CD8-positive, alpha-beta memory T cell (primary cell): ENCODE measurements at regions not wholly inside any gene's neighbourhood (a gene's known extent, or its start where the extent isn't known, plus 50 kb on each side); places are given as distances from the start of the nearest gene placed in this dataset.

Experiments
- CTCF ChIA-PET: fragments of 350-600 bp; sonication (Branson Sonifier 250); formaldehyde crosslinking; loops from one replicate; lab custom pipeline; 2021; ENCODE audit warnings: antibody characterized with exemption; lab: Charles Lee
- POLR2A ChIA-PET: fragments of 350-600 bp; sonication (Branson Sonifier 250); formaldehyde crosslinking; loops from one replicate; lab custom pipeline; 2021; ENCODE audit warnings: antibody characterized with exemption; lab: Charles Lee
- DNase-seq, 5 donors: peaks; one replicate each; pipeline versions ENCODE4 v3.0.0 to v3.0.0-alpha.2; 2020 to 2022; ENCODE audit warnings: mixed read lengths in 1 of 5
- H3K27ac ChIP-seq: one replicate; pipeline ENCODE4 v1.7.0; 2013; ENCODE audit warnings: low read depth, mild to moderate bottlenecking, low read length, moderate library complexity
- H3K27me3 ChIP-seq: 2 replicates; pipeline ENCODE4 v1.7.0; 2013; ENCODE audit warnings: low read length, mild to moderate bottlenecking; ENCODE audit not compliant: insufficient read depth, poor library complexity, severe bottlenecking
- H3K36me3 ChIP-seq: 2 replicates; pipeline ENCODE4 v1.7.0; 2013; ENCODE audit warnings: mild to moderate bottlenecking, low read length, moderate library complexity; ENCODE audit not compliant: insufficient read depth
- H3K4me1 ChIP-seq: 2 replicates; pipeline ENCODE4 v1.7.0; 2013; ENCODE audit warnings: mild to moderate bottlenecking, low read length, moderate library complexity; ENCODE audit not compliant: insufficient read depth
- H3K4me3 ChIP-seq: 2 replicates; pipeline ENCODE4 v1.7.0; 2013; ENCODE audit warnings: mild to moderate bottlenecking, low read length
- H3K9me3 ChIP-seq: 2 replicates; pipeline ENCODE4 v1.7.0; 2013; ENCODE audit warnings: mild to moderate bottlenecking, low read length
- H3K27ac Mint-ChIP-seq, 8 donors: one replicate each; pipeline ENCODE4 v1.8.0; 2020 to 2021; ENCODE audit warnings: mixed read lengths in 8 of 8, mild to moderate bottlenecking in 6 of 8, inconsistent platforms in 3 of 8, moderate library complexity in 3 of 8
- H3K27me3 Mint-ChIP-seq, 2 donors: one replicate each; pipeline ENCODE4 v1.8.0; 2020 to 2021; ENCODE audit warnings: mixed read lengths in 2 of 2, mild to moderate bottlenecking in 1 of 2, moderate library complexity in 1 of 2
- H3K36me3 Mint-ChIP-seq, 3 donors: one replicate each; pipeline ENCODE4 v1.8.0; 2020 to 2021; ENCODE audit warnings: mixed read lengths in 3 of 3, inconsistent platforms in 1 of 3, mild to moderate bottlenecking in 1 of 3
- H3K4me1 Mint-ChIP-seq, 3 donors: one replicate each; pipeline ENCODE4 v1.8.0; 2020 to 2021; ENCODE audit warnings: mixed read lengths in 3 of 3, inconsistent platforms in 1 of 3, mild to moderate bottlenecking in 1 of 3
- H3K4me3 Mint-ChIP-seq, 7 donors: one replicate each; pipeline ENCODE4 v1.8.0; 2020 to 2021; ENCODE audit warnings: mixed read lengths in 7 of 7, mild to moderate bottlenecking in 6 of 7, moderate library complexity in 4 of 7, inconsistent platforms in 2 of 7
- H3K9me3 Mint-ChIP-seq, 5 donors: one replicate each; pipeline ENCODE4 v1.8.0; 2020 to 2022; ENCODE audit warnings: mixed read lengths in 5 of 5, mild to moderate bottlenecking in 3 of 5, moderate library complexity in 2 of 5, inconsistent platforms in 1 of 5

GRCh38 chr2:203599509-203599908 lies 64.4 kb upstream of the RAPH1 start:
- ChIA-PET POLR2A (no interaction called here), CTCF (no interaction called here)
- Histone ChIP-seq H3K4me3 (no peak overlapping the region), H3K27ac (no peak overlapping the region), H3K27me3 (no peaks in the 10 kb centered on the region), H3K4me1 (no peaks in the 10 kb centered on the region), H3K36me3 (no peaks in the 10 kb centered on the region), H3K9me3 (no peaks in the 10 kb centered on the region)
- H3K4me3 Mint-ChIP-seq = no peak overlapping the region
- H3K27ac Mint-ChIP-seq = no peak overlapping the region
- no peaks in the 10 kb centered on the region for H3K9me3 Mint-ChIP-seq
- H3K4me1 Mint-ChIP-seq = peaks cover 3 to 16% (median 13%) of the 10 kb centered on the region in 3 donors
- peaks cover 0 to 6% (median 2%) of the 10 kb centered on the region in 3 donors for H3K36me3 Mint-ChIP-seq
- DNase-seq = no peak
- peaks cover 0 to 1% of the 10 kb centered on the region in 2 donors for H3K27me3 Mint-ChIP-seq

- Mint-ChIP-seq H3K27ac (peak overlapping the region in 1 of 8 donors; percentile 32), H3K4me3 (no peak overlapping the region), H3K27me3 (peaks cover 0 to 1% of the 10 kb centered on the region in 2 donors), H3K36me3 (peaks cover 0 to 6% (median 0%) of the 10 kb centered on the region in 3 donors), H3K4me1 (peaks cover 3 to 16% (median 13%) of the 10 kb centered on the region in 3 donors), H3K9me3 (no peaks in the 10 kb centered on the region)
- H3K9me3 ChIP-seq = no peaks in the 10 kb centered on the region
- no peaks in the 10 kb centered on the region for H3K36me3 ChIP-seq
- no peak for DNase-seq
- POLR2A ChIA-PET = no interaction called here
- no peak overlapping the region for H3K4me3 ChIP-seq
- no peaks in the 10 kb centered on the region for H3K4me1 ChIP-seq
- H3K27me3 ChIP-seq = no peaks in the 10 kb centered on the region
- H3K27ac ChIP-seq = no peak overlapping the region
- CTCF ChIA-PET = no interaction called here
These were observed 65.2 kb upstream of the RAPH1 start for GRCh38 chr2:203600286-203600685.

GRCh38 chr2:203603456-203604389 lies 68.6 kb upstream of the RAPH1 start:
- H3K4me3 Mint-ChIP-seq = no peak overlapping the region
- Histone ChIP-seq H3K9me3 (no peaks in the 10 kb centered on the region), H3K36me3 (no peaks in the 10 kb centered on the region), H3K4me3 (no peak overlapping the region), H3K27me3 (no peaks in the 10 kb centered on the region), H3K27ac (no peak overlapping the region), H3K4me1 (no peaks in the 10 kb centered on the region)
- no peaks in the 10 kb centered on the region for H3K9me3 Mint-ChIP-seq
- peaks cover 0 to 9% (median 7%) of the 10 kb centered on the region in 3 donors for H3K4me1 Mint-ChIP-seq
- no peaks in the 10 kb centered on the region for H3K36me3 Mint-ChIP-seq
- H3K27me3 Mint-ChIP-seq = no peaks in the 10 kb centered on the region
- CTCF ChIA-PET = no interaction called here
- POLR2A ChIA-PET = no interaction called here
- peak overlapping the region in 1 of 8 donors; percentile 29 for H3K27ac Mint-ChIP-seq
- no peak for DNase-seq

GRCh38 chr2:203605302-203605701 lies 70.2 kb upstream of the RAPH1 start:
- peaks cover 0 to under 1% (median 0%) of the 10 kb centered on the region in 3 donors for H3K4me1 Mint-ChIP-seq
- Histone ChIP-seq H3K36me3 (no peaks in the 10 kb centered on the region), H3K9me3 (no peaks in the 10 kb centered on the region), H3K27me3 (no peaks in the 10 kb centered on the region), H3K4me1 (no peaks in the 10 kb centered on the region), H3K27ac (no peak overlapping the region), H3K4me3 (no peak overlapping the region)
- no peak overlapping the region for H3K4me3 Mint-ChIP-seq
- no peaks in the 10 kb centered on the region for H3K27me3 Mint-ChIP-seq
- DNase-seq = no peak
- peak overlapping the region in 1 of 8 donors; percentile 60 for H3K27ac Mint-ChIP-seq
- H3K9me3 Mint-ChIP-seq = no peaks in the 10 kb centered on the region
- ChIA-PET POLR2A (interaction anchor here (0.7 kb wide), 1 partner anchor 71 kb away, joined by 3 read pairs; no protein-coding TSS in a partner anchor), CTCF (no interaction called here)
- H3K36me3 Mint-ChIP-seq = no peaks in the 10 kb centered on the region

GRCh38 chr2:203606051-203606450 lies 71.0 kb upstream of the RAPH1 start:
- POLR2A ChIA-PET = no interaction called here

GRCh38 chr2:203610558-203610957 lies 75.5 kb upstream of the RAPH1 start:
- H3K9me3 ChIP-seq = no peaks in the 10 kb centered on the region
- DNase-seq = no peak
- no peak overlapping the region for H3K4me3 Mint-ChIP-seq
- H3K4me1 ChIP-seq = no peaks in the 10 kb centered on the region
- H3K27me3 ChIP-seq = no peaks in the 10 kb centered on the region
- H3K36me3 ChIP-seq = no peaks in the 10 kb centered on the region
- no peaks in the 10 kb centered on the region for H3K27me3 Mint-ChIP-seq
- no peaks in the 10 kb centered on the region for H3K36me3 Mint-ChIP-seq
- CTCF ChIA-PET = no interaction called here
- H3K9me3 Mint-ChIP-seq = no peaks in the 10 kb centered on the region
- no peaks in the 10 kb centered on the region for H3K4me1 Mint-ChIP-seq
- H3K4me3 ChIP-seq = no peak overlapping the region
- POLR2A ChIA-PET = no interaction called here
- no peak overlapping the region for H3K27ac Mint-ChIP-seq
- no peak overlapping the region for H3K27ac ChIP-seq

More at GRCh38 chr2:203606051-203606450, 71.0 kb upstream of the RAPH1 start:
- H3K9me3 Mint-ChIP-seq = no peaks in the 10 kb centered on the region
- no peaks in the 10 kb centered on the region for H3K4me1 Mint-ChIP-seq
- H3K36me3 ChIP-seq = no peaks in the 10 kb centered on the region
- CTCF ChIA-PET = no interaction called here
- H3K4me1 ChIP-seq = no peaks in the 10 kb centered on the region
- no peaks in the 10 kb centered on the region for H3K27me3 ChIP-seq
- no peak overlapping the region for H3K27ac Mint-ChIP-seq
- H3K4me3 ChIP-seq = no peak overlapping the region
- H3K4me3 Mint-ChIP-seq = no peak overlapping the region
- H3K27ac ChIP-seq = no peak overlapping the region
- no peak for DNase-seq
- H3K36me3 Mint-ChIP-seq = no peaks in the 10 kb centered on the region
- no peaks in the 10 kb centered on the region for H3K27me3 Mint-ChIP-seq
- H3K9me3 ChIP-seq = no peaks in the 10 kb centered on the region

GRCh38 chr2:203612246-203612645 lies 77.1 kb upstream of the RAPH1 start:
- no peaks in the 10 kb centered on the region for H3K27me3 Mint-ChIP-seq
- ChIA-PET CTCF (interaction anchor here (0.6 kb wide), 1 partner anchor 143 kb away, joined by 3 read pairs; no protein-coding TSS in a partner anchor), POLR2A (interaction anchor here (0.6 kb wide), 1 partner anchor 133 kb away, joined by 3 read pairs; no protein-coding TSS in a partner anchor)
- H3K4me3 ChIP-seq = no peak overlapping the region
- no peak overlapping the region for H3K4me3 Mint-ChIP-seq
- no peaks in the 10 kb centered on the region for H3K4me1 ChIP-seq
- H3K36me3 Mint-ChIP-seq = peaks cover 0 to 4% (median 1%) of the 10 kb centered on the region in 3 donors
- no peaks in the 10 kb centered on the region for H3K36me3 ChIP-seq
- DNase-seq = no peak
- no peak overlapping the region for H3K27ac Mint-ChIP-seq
- no peak overlapping the region for H3K27ac ChIP-seq
- no peaks in the 10 kb centered on the region for H3K9me3 ChIP-seq
- no peaks in the 10 kb centered on the region for H3K4me1 Mint-ChIP-seq
- H3K9me3 Mint-ChIP-seq = no peaks in the 10 kb centered on the region
- no peaks in the 10 kb centered on the region for H3K27me3 ChIP-seq

GRCh38 chr2:203619267-203619878 lies 84.3 kb upstream of the RAPH1 start:
- H3K4me1 Mint-ChIP-seq = peaks cover 10 to 15% (median 13%) of the 10 kb centered on the region in 3 donors

More at GRCh38 chr2:203619267-203619878, 84.3 kb upstream of the RAPH1 start:
- Mint-ChIP-seq H3K27ac (no peak overlapping the region), H3K36me3 (peaks cover 0 to 18% (median 1%) of the 10 kb centered on the region in 3 donors), H3K4me3 (no peak overlapping the region), H3K27me3 (no peaks in the 10 kb centered on the region), H3K9me3 (peaks cover 0 to 7% (median 0%) of the 10 kb centered on the region in 5 donors)
- no peaks in the 10 kb centered on the region for H3K36me3 ChIP-seq
- POLR2A ChIA-PET = no interaction called here
- DNase-seq = no peak
- H3K9me3 ChIP-seq = no peaks in the 10 kb centered on the region
- peaks cover 7% of the 10 kb centered on the region for H3K4me1 ChIP-seq
- CTCF ChIA-PET = no interaction called here
- no peak overlapping the region for H3K27ac ChIP-seq
- H3K27me3 ChIP-seq = no peaks in the 10 kb centered on the region
- no peak overlapping the region for H3K4me3 ChIP-seq
